ENCODE measurements at regions not wholly inside any gene's neighbourhood (a gene's known extent, or its start where the extent isn't known, plus 50 kb on each side); places are given as distances from the start of the nearest gene placed in this dataset.

- dilution Hi-C loops (cut with MboI; ENCODE audit: extremely low pct_ligation_motif_present, low sequenced_read_pairs) (no loop called here), intact Hi-C loops (cut with micrococcal nuclease) (no loop called here)
- POLR2A ChIA-PET, result no interaction called here
- TF ChIP-seq GATA2 (IDR thresholded peaks at IDR 0.05; ENCODE audit: insufficient read depth, insufficient read length, low read depth, low read length) (no peak), POLR2AphosphoS5 (IDR thresholded peaks at IDR 0.05; ENCODE audit: insufficient read depth, low read depth, low read length) (no peak), FOS (IDR thresholded peaks at IDR 0.05; ENCODE audit: borderline replicate concordance, insufficient read depth, low read length) (no peak), MAX (IDR thresholded peaks at IDR 0.05; ENCODE audit: insufficient read depth, insufficient read length) (no peak), CTCF (IDR thresholded peaks at IDR 0.05; ENCODE audit: extremely low read depth in 1 of 2, insufficient read depth in 1 of 2, low read depth in 1 of 2, low read length in 2 of 2) (no peak), JUN (IDR thresholded peaks at IDR 0.05; ENCODE audit: borderline replicate concordance, insufficient read depth, insufficient read length, low read depth) (no peak), MYC (IDR thresholded peaks at IDR 0.05; ENCODE audit: low read depth, low read length) (no peak), POLR2A (IDR thresholded peaks at IDR 0.05; ENCODE audit: low read depth, low read length) (no peak), EZH2 (IDR thresholded peaks at IDR 0.05; ENCODE audit: borderline replicate concordance, low read depth, low read length, severe bottlenecking) (no peak)
- Histone ChIP-seq H3K9me3 (replicated peaks; ENCODE audit: control insufficient read depth, insufficient read depth, low read length) (no peaks in the 10 kb centered on the region), H4K20me1 (replicated peaks; ENCODE audit: control insufficient read depth, extremely low read depth, insufficient read depth, low read length) (no peaks in the 10 kb centered on the region), H3K27ac (ENCODE audit: insufficient read depth, low read depth, low read length) (no peak overlapping the region), H3K9ac (replicated peaks; ENCODE audit: extremely low read depth, insufficient read depth, low read length) (no peak overlapping the region), H3K36me3 (ENCODE audit: control insufficient read depth in 2 of 2, extremely low read depth in 1 of 2, insufficient read depth in 2 of 2, low read length in 2 of 2) (no peaks in the 10 kb centered on the region), H3K79me2 (ENCODE audit: control insufficient read depth, insufficient read depth, low read length) (no peaks in the 10 kb centered on the region), H2AFZ (ENCODE audit: low read depth, low read length) (no peak overlapping the region), H3K4me3 (replicated peaks in 1 of 3; ENCODE audit: insufficient read depth in 1 of 3, low read depth in 1 of 3, low read length in 3 of 3) (no peak overlapping the region), H3K27me3 (ENCODE audit: control insufficient read depth in 2 of 2, insufficient read depth in 2 of 2, low read length in 2 of 2) (no peaks in the 10 kb centered on the region), H3K4me2 (ENCODE audit: insufficient read depth, low read length) (no peak overlapping the region), H3K9me1 (replicated peaks; ENCODE audit: control insufficient read depth, extremely low read depth, insufficient read depth, low read length) (no peaks in the 10 kb centered on the region), H3K4me1 (ENCODE audit: control insufficient read depth, extremely low read depth, insufficient read depth, low read length) (no peaks in the 10 kb centered on the region)
- no TSS peak for BruUV-seq (replicated peaks)
- no peak for FAIRE-seq
- CTCF ChIA-PET, result interaction anchor here (1.2 kb wide), 1 partner anchor 17 kb away, joined by 4 read pairs; no protein-coding TSS in a partner anchor
- DNase-seq (ENCODE audit: low read depth, low spot score), result no peak
Observed at GRCh38 chr13:34381228-34381627, 560.8 kb upstream of the NBEA start.
